Lower leg skin (tissue), 4 donors: ENCODE measurements at regions not wholly inside any gene's neighbourhood (a gene's known extent, or its start where the extent isn't known, plus 50 kb on each side); places are given as distances from the start of the nearest gene placed in this dataset.
"Not testable (repeated sequence)": the region's sequence is repeated elsewhere in the genome, so short reads cannot be mapped to it uniquely, and the experiment has no call there.

Source experiments
- DNase-seq, 2 donors: peaks; one replicate each; pipeline ENCODE4 v3.0.0-alpha.2; 2019; ENCODE audit warnings: low spot score in 2 of 2
- H3K4me3 ChIP-seq: fragments of 200-600 bp; sonication (generic); 2 replicates; pipeline ENCODE4 v1.5.1; 2017; ENCODE audit warnings: mild to moderate bottlenecking, low read depth; ENCODE audit not compliant: poor library complexity, severe bottlenecking
- POLR2A ChIP-seq, 2 donors: fragments of 450-650 bp; IDR thresholded peaks; one replicate each; pipeline ENCODE4 v1.6.1; 2016 to 2017; ENCODE audit warnings: antibody characterized with exemption in 2 of 2, mild to moderate bottlenecking in 1 of 2, moderate library complexity in 1 of 2
- WGBS, 2 donors: methylation state at CpG; one replicate each; pipeline ENCODE4 v1.1.5; 2018; 5-methylcytosine and 5-hydroxymethylcytosine counted together
- intact Hi-C: fragments of 100-400 bp; cut with DNase I; formaldehyde crosslinking; loops from one replicate; pipeline ENCODE4 v1.15.0; 2023; ENCODE audit warnings: low total_unique reads
- TF ChIP-seq, protein P1 (sequence below), 3 donors: fragments of 450-650 bp; IDR thresholded peaks; one replicate each; pipeline ENCODE4 v1.5.1; 2016; ENCODE audit warnings: antibody characterized with exemption in 3 of 3, mild to moderate bottlenecking in 3 of 3, moderate library complexity in 2 of 3

DNA sequence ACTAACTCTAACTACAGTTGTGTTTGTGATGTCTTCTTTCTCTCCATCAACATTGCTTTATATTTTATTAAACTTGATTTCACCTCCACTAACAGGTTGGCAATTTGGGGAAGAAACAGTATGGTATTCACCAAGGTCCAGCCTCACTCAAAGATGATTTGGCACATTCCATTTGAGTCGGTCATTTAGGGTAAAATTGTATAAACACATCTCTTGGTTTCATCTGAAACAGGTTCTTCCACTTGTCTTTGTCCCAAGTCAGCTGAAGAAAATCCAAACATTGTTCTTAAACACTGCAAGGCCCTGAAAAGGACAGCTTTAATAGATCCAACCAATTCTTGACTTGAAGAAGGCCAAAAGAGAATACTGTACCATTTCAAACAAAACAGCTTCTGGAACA is 104.9 kb upstream of the NT5E start:
- no peak for DNase-seq
- 44 to 57% methylated on average over 1 of the region's 1 CpG for WGBS, 2 donors
- intact Hi-C loops = no loop called here
- TF ChIP-seq, protein P1, sequence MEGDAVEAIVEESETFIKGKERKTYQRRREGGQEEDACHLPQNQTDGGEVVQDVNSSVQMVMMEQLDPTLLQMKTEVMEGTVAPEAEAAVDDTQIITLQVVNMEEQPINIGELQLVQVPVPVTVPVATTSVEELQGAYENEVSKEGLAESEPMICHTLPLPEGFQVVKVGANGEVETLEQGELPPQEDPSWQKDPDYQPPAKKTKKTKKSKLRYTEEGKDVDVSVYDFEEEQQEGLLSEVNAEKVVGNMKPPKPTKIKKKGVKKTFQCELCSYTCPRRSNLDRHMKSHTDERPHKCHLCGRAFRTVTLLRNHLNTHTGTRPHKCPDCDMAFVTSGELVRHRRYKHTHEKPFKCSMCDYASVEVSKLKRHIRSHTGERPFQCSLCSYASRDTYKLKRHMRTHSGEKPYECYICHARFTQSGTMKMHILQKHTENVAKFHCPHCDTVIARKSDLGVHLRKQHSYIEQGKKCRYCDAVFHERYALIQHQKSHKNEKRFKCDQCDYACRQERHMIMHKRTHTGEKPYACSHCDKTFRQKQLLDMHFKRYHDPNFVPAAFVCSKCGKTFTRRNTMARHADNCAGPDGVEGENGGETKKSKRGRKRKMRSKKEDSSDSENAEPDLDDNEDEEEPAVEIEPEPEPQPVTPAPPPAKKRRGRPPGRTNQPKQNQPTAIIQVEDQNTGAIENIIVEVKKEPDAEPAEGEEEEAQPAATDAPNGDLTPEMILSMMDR (IDR thresholded peaks at IDR 0.05) = no peak
- TF ChIP-seq POLR2A (IDR thresholded peaks at IDR 0.05) = no peak
- H3K4me3 ChIP-seq = no peak overlapping the region

DNA sequence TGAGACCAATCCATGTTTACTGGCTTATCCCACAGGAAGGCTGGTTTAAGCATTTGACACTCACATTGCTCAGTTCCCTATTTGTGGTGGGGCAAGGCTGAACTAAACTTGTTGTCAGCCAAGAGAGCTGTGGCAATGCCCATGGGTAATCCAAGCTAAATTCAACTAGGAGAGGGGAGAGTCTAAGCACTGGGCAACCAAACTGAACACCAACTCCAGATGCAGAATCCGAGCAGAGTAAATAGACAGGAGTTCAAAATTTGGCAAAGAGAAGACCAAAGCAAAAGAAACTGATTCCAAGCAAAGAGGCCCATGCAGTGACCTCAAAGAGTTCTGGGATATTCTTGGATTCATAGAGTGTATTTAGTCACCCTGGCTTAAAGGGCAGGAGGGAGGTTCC is 106.5 kb upstream of the NT5E start:
- TF ChIP-seq, protein P1 (IDR thresholded peaks at IDR 0.05) = no peak
- no peak for TF ChIP-seq POLR2A (IDR thresholded peaks at IDR 0.05)
- H3K4me3 ChIP-seq = no peak overlapping the region
- intact Hi-C loops = no loop called here
- DNase-seq = no peak
- 75 to 84% methylated on average over 1 of the region's 1 CpG for WGBS, 2 donors

DNA sequence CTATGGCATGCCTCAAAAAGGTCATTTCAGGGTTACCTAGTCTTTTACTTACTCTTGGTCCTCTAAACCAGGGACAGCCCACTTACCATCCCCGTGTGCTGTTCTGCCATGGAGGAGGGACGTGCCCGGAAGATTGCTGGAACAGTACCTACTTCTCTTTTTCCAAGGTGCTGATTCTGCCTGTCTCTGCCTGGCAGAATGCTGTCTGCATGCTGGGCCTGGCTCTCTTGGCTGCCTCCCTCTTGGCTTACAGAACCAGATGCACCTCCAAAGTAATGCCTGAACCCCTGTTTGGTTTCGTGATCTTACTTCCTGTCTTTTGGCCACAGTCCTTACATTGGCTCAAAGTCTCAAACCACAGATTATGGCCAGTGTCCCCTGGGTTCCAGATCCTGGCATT is 120.7 kb upstream of the NT5E start:
- WGBS, 2 donors = 20 to 34% methylated on average over 4 of the region's 4 CpGs
- H3K4me3 ChIP-seq = no peak overlapping the region
- DNase-seq = no peak
- intact Hi-C loops = no loop called here
- TF ChIP-seq, protein P1 (IDR thresholded peaks at IDR 0.05) = no peak
- no peak for TF ChIP-seq POLR2A (IDR thresholded peaks at IDR 0.05)

DNA sequence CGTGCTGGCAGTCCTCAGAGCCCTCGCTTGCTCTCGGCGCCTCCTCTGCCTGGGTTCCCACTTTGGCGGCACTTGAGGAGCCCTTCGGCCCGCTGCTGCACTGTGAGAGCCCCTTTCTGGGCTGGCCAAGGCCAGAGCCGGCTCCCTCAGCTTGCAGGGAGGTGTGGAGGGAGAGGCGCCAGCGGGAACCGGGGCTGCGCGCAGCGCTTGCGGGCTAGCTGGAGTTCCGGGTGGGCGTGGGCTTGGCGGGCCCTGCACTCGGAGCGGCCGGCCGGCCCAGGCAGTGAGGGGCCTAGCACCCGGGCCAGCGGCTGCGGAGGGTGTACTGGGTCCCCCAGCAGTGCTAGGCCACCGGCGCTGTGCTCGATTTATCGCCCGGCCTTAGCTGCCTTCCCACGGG is 124.1 kb upstream of the NT5E start:
- intact Hi-C loops, DNase-seq, H3K4me3 ChIP-seq: not testable (repeated sequence)
- 92% methylated on average over 26 to 27 of the region's 31 CpGs for WGBS, 2 donors

DNA sequence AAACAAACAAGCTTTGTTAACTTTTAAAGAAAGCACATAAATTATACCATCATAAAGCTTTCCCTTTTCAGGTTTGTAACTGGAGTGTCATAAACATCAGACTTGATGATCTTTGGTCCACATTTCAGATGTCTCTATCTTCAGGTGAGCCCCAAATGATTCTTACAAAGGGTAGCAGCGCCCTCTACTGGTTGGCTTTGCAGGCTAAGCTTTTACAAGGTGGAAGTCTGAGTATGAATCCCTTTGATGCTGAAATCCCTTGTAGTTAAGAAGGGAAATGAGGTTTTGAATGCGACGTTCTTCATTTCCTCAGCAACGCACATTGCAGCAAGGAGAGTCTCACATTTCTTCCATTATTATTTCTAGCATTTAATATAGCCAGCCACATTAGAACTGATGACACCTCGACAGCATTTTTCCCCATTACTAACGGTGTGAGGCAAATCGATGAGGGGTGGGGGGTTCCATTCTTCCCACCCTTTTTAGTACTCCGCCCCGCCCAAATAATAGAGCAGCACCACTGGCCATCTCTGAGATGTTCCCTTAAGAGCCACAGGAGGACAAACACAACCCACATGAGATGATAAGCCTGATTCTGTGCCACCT is 126.3 kb upstream of the NT5E start:
- DNase-seq = peak; percentile 68 to 96
- intact Hi-C loops = no loop called here
- TF ChIP-seq, protein P1 (IDR thresholded peaks at IDR 0.05) = no peak
- TF ChIP-seq POLR2A (IDR thresholded peaks at IDR 0.05) = no peak
- WGBS, 2 donors = 36 to 38% methylated on average over 9 of the region's 9 CpGs
- no peak overlapping the region for H3K4me3 ChIP-seq

DNA sequence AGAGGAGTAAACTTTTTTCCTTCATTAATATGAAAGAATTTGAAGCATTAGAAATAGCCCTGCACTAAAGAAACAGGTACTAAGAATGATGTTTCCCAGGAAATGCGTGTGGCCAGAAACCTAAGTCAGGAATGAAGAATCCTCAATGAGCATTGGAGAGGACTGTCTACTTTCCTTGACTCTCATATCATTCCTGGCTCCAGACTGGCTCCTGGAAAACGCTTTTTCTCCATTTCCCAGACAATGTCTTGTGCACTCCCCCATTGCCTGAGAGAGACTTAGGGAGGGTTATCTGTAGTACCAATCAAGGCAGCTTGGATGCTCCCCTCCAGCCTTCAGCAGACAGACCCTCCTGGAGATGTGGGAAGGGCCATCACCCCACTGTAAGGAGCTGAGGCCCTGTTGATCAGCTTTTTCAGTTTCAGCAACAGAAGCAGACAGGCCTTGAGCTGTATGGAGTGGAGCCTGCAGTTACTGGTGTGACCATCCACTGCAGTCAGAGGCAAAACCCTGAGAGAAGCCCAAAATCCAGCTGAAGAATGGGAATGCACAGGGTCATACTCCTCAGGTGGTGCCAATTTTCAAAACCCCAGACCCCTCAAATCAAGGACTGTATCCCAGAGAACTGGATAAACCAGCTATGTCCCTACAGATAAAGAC is 127.3 kb upstream of the NT5E start:
- WGBS, 2 donors = 31 to 47% methylated on average over 2 of the region's 2 CpGs
- no peak overlapping the region for H3K4me3 ChIP-seq
- no peak for DNase-seq
- TF ChIP-seq, protein P1 (IDR thresholded peaks at IDR 0.05) = no peak
- no peak for TF ChIP-seq POLR2A (IDR thresholded peaks at IDR 0.05)
- intact Hi-C loops = no loop called here
